GM23338 (cell line): ENCODE measurements at regions not wholly inside any gene's neighbourhood (a gene's known extent, or its start where the extent isn't known, plus 50 kb on each side); places are given as distances from the start of the nearest gene placed in this dataset.
A peak's percentile ranks its signal among the peaks of the same experiment; 100 is the strongest.

Source experiments
- ATAC-seq: fragments of 200-7000 bp; cut with Tn5 transposase; 3 replicates; pipeline ENCODE4 v1.9.1; 2020
- DNase-seq: peaks from one replicate; pipeline ENCODE4 v3.0.0-alpha.2; 2015; ENCODE audit warnings: low spot score
- H2AFZ ChIP-seq: fragments of 200-600 bp; sonication (generic); 2 replicates; pipeline ENCODE4 v1.8.0; 2016; ENCODE audit warnings: antibody characterized with exemption, mild to moderate bottlenecking, moderate library complexity
- H3F3A ChIP-seq: fragments of 200-600 bp; sonication (generic); replicated peaks from 2 replicates; pipeline ENCODE4 v1.8.0; 2017; ENCODE audit warnings: antibody characterized with exemption, mixed run types, low read depth
- H3K27ac ChIP-seq: fragments of 200-600 bp; sonication (generic); 2 replicates; pipeline ENCODE4 v1.6.1; 2016; ENCODE audit warnings: low read depth
- H3K27me3 ChIP-seq: fragments of 200-600 bp; sonication (generic); 2 replicates; pipeline ENCODE4 v1.8.0; 2016; ENCODE audit warnings: mild to moderate bottlenecking, mixed run types, moderate library complexity; ENCODE audit not compliant: insufficient read depth
- H3K36me3 ChIP-seq: fragments of 200-600 bp; sonication (generic); 2 replicates; pipeline ENCODE4 v1.8.0; 2016; ENCODE audit warnings: mild to moderate bottlenecking; ENCODE audit not compliant: insufficient read depth
- H3K4me1 ChIP-seq: fragments of 200-600 bp; sonication (generic); 2 replicates; pipeline ENCODE4 v1.8.0; 2016; ENCODE audit warnings: mild to moderate bottlenecking, moderate library complexity; ENCODE audit not compliant: insufficient read depth
- H3K4me2 ChIP-seq: fragments of 200-600 bp; sonication (generic); 2 replicates; pipeline ENCODE4 v1.7.1; 2017; ENCODE audit warnings: mixed run types
- H3K4me3 ChIP-seq: fragments of 200-600 bp; sonication (generic); 2 replicates; pipeline ENCODE4 v1.6.1; 2016; ENCODE audit warnings: mixed run types
- H3K79me2 ChIP-seq: fragments of 200-600 bp; sonication (generic); replicated peaks from 2 replicates; pipeline ENCODE4 v1.8.0; 2017; ENCODE audit warnings: mild to moderate bottlenecking; ENCODE audit not compliant: insufficient read depth
- H3K9me2 ChIP-seq: fragments of 200-600 bp; sonication (generic); 2 replicates; pipeline ENCODE4 v1.8.0; 2017; ENCODE audit not compliant: insufficient read depth
- H4K20me1 ChIP-seq: fragments of 200-600 bp; sonication (generic); replicated peaks from 2 replicates; pipeline ENCODE4 v1.8.0; 2017; ENCODE audit warnings: mild to moderate bottlenecking; ENCODE audit not compliant: insufficient read depth
- H3K27ac Mint-ChIP-seq: 2 replicates; pipeline ENCODE4 v1.8.0; 2020; ENCODE audit warnings: inconsistent platforms, mild to moderate bottlenecking, moderate library complexity, mixed read lengths
- H3K27me3 Mint-ChIP-seq: 3 replicates; pipeline ENCODE4 v1.8.0; 2022; ENCODE audit warnings: low read depth, mild to moderate bottlenecking, moderate library complexity, mixed read lengths, inconsistent platforms; ENCODE audit not compliant: insufficient read depth, poor library complexity
- H3K36me3 Mint-ChIP-seq: 3 replicates; pipeline ENCODE4 v1.8.0; 2021; ENCODE audit warnings: low read depth, mild to moderate bottlenecking, inconsistent platforms, moderate library complexity, mixed read lengths
- H3K4me1 Mint-ChIP-seq: 3 replicates; pipeline ENCODE4 v1.8.0; 2020; ENCODE audit warnings: mild to moderate bottlenecking, inconsistent platforms, mixed read lengths
- H3K4me3 Mint-ChIP-seq: 3 replicates; pipeline ENCODE4 v1.8.0; 2021; ENCODE audit warnings: moderate library complexity, mild to moderate bottlenecking, inconsistent platforms, mixed read lengths
- H3K9me3 Mint-ChIP-seq: 3 replicates; pipeline ENCODE4 v1.8.0; 2020; ENCODE audit warnings: moderate library complexity, mild to moderate bottlenecking, inconsistent platforms, mixed read lengths
- CREB1 ChIP-seq: fragments of 250-450 bp; sonication (Bioruptor Pico); IDR thresholded peaks from 2 replicates; pipeline ENCODE4 v1.5.0; 2020; ENCODE audit warnings: low read depth, mild to moderate bottlenecking, moderate library complexity
- EZH2 ChIP-seq: fragments of 200-600 bp; sonication (generic); IDR thresholded peaks from one replicate; pipeline ENCODE4 v1.8.0; 2017; ENCODE audit warnings: antibody characterized with exemption, mild to moderate bottlenecking, low read depth; ENCODE audit not compliant: unreplicated experiment
- EZH2phosphoT487 ChIP-seq: fragments of 200-600 bp; sonication (generic); IDR thresholded peaks from one replicate; pipeline ENCODE4 v1.8.1; 2018; ENCODE audit warnings: antibody characterized with exemption; ENCODE audit not compliant: unreplicated experiment
- JUNB ChIP-seq: IDR thresholded peaks from one replicate; pipeline ENCODE4 v1.6.1; 2016; ENCODE audit warnings: antibody characterized with exemption; ENCODE audit not compliant: unreplicated experiment
- NANOG ChIP-seq: IDR thresholded peaks from 2 replicates; pipeline ENCODE4 v1.6.1; 2016; ENCODE audit warnings: antibody characterized with exemption, borderline replicate concordance
- POLR2AphosphoS5 ChIP-seq: IDR thresholded peaks from 2 replicates; pipeline ENCODE4 v1.6.1; 2016; ENCODE audit warnings: antibody characterized with exemption, low read depth
- STAT1 ChIP-seq: IDR thresholded peaks from one replicate; pipeline ENCODE4 v1.6.1; 2016; ENCODE audit warnings: antibody characterized with exemption; ENCODE audit not compliant: unreplicated experiment
- ZNF114 ChIP-seq: fragments of 250-450 bp; sonication (Bioruptor Pico); IDR thresholded peaks from 2 replicates; pipeline ENCODE4 v1.5.0; 2020; ENCODE audit warnings: mild to moderate bottlenecking, moderate library complexity
- ZNF331 ChIP-seq: fragments of 250-450 bp; sonication (Bioruptor Pico); IDR thresholded peaks from 2 replicates; pipeline ENCODE4 v1.5.0; 2020; ENCODE audit warnings: low read depth, mild to moderate bottlenecking, moderate library complexity
- TF ChIP-seq, protein P1 (sequence below): IDR thresholded peaks from one replicate; pipeline ENCODE4 v1.6.1; 2018; ENCODE audit warnings: antibody characterized with exemption; ENCODE audit not compliant: unreplicated experiment
- TF ChIP-seq, protein P2 (sequence below), 2 experiments: fragments of 200-600 bp in 1 of 2; sonication (generic) in 1 of 2; conservative IDR thresholded peaks; 2 replicates each; pipeline versions ENCODE4 v1.5.1 to v1.6.1; 2016 to 2017; ENCODE audit warnings: antibody characterized with exemption in 2 of 2, low read depth in 2 of 2, mild to moderate bottlenecking in 2 of 2, moderate library complexity in 1 of 2
- TF ChIP-seq, protein P3 (sequence below): IDR thresholded peaks from 2 replicates; pipeline ENCODE4 v1.6.1; 2016; ENCODE audit warnings: antibody characterized with exemption

DNA sequence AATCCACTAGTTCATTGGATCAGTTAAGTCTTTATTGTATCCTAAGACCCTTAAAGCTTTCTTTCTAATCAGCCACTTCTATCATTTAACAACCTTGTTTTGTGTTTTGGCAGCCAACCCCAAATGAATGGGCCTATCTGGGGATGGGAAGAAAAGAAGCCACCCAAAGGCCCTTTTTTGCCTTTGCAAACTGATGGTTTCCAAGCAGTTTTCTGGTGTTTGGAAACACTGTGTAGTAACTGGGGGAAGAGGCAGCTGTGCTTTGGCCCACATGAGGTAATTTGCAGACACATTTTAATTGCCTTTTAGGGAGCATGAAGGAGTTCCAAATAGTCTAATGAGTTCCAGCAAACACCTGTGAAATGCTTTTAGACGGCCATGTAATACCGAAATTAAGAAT is 1751.3 kb upstream of the WWC1 start:
- Mint-ChIP-seq H3K4me1 (no peaks in the 10 kb centered on the region), H3K9me3 (no peaks in the 10 kb centered on the region), H3K27me3 (peaks cover 5% of the 10 kb centered on the region), H3K4me3 (no peak overlapping the region), H3K27ac (no peak overlapping the region; the same call in 1 of the 2 replicates), H3K36me3 (peaks cover 3% of the 10 kb centered on the region; the same call in 1 of the 3 replicates)
- Histone ChIP-seq H3K79me2 (no peaks in the 10 kb centered on the region), H4K20me1 (no peaks in the 10 kb centered on the region), H3K4me2 (no peak overlapping the region), H2AFZ (peak overlapping the region; percentile 74; the same call in 1 of the 2 replicates), H3F3A (no peaks in the 10 kb centered on the region), H3K27ac (no peak overlapping the region), H3K36me3 (no peaks in the 10 kb centered on the region), H3K4me1 (no peaks in the 10 kb centered on the region), H3K4me3 (no peak overlapping the region), H3K27me3 (no peaks in the 10 kb centered on the region), H3K9me2 (no peaks in the 10 kb centered on the region)
- no peak for DNase-seq
- TF ChIP-seq, protein P1, sequence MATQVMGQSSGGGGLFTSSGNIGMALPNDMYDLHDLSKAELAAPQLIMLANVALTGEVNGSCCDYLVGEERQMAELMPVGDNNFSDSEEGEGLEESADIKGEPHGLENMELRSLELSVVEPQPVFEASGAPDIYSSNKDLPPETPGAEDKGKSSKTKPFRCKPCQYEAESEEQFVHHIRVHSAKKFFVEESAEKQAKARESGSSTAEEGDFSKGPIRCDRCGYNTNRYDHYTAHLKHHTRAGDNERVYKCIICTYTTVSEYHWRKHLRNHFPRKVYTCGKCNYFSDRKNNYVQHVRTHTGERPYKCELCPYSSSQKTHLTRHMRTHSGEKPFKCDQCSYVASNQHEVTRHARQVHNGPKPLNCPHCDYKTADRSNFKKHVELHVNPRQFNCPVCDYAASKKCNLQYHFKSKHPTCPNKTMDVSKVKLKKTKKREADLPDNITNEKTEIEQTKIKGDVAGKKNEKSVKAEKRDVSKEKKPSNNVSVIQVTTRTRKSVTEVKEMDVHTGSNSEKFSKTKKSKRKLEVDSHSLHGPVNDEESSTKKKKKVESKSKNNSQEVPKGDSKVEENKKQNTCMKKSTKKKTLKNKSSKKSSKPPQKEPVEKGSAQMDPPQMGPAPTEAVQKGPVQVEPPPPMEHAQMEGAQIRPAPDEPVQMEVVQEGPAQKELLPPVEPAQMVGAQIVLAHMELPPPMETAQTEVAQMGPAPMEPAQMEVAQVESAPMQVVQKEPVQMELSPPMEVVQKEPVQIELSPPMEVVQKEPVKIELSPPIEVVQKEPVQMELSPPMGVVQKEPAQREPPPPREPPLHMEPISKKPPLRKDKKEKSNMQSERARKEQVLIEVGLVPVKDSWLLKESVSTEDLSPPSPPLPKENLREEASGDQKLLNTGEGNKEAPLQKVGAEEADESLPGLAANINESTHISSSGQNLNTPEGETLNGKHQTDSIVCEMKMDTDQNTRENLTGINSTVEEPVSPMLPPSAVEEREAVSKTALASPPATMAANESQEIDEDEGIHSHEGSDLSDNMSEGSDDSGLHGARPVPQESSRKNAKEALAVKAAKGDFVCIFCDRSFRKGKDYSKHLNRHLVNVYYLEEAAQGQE: no peak
- ATAC-seq: no peak

DNA sequence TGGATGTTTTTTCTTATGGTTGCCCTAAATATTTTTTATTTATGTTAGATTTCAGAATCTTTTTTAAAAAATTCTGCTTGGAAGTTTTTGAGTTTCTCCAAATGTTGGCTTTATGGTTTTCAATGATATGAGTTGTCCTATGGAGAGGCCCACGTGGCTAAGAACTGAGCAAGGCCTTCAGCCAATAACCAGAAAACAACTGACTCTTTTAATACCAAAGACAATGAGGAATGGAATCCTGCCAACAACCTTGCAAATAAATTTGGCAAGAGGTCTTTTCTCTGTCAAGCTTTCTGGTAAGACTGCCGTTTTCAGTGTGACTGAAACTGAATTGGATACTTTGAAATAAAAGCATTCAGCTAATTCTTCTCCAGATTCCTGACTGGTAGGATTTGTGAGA is 1740.1 kb upstream of the WWC1 start:
- no peaks in the 10 kb centered on the region for H3K4me1 ChIP-seq
- H3K4me3 ChIP-seq: no peak overlapping the region
- H3K4me2 ChIP-seq: no peak overlapping the region
- H3K79me2 ChIP-seq: no peaks in the 10 kb centered on the region
- no peaks in the 10 kb centered on the region for H3K9me3 Mint-ChIP-seq
- H3K27me3 Mint-ChIP-seq: no peaks in the 10 kb centered on the region
- no peaks in the 10 kb centered on the region for H3K4me1 Mint-ChIP-seq
- no peaks in the 10 kb centered on the region for H3K36me3 Mint-ChIP-seq
- H3K9me2 ChIP-seq: no peaks in the 10 kb centered on the region
- H3K4me3 Mint-ChIP-seq: no peak overlapping the region
- DNase-seq: no peak
- no peaks in the 10 kb centered on the region for H4K20me1 ChIP-seq
- no peak overlapping the region for H3K27ac ChIP-seq
- no peaks in the 10 kb centered on the region for H3F3A ChIP-seq
- no peak for ATAC-seq
- H3K27ac Mint-ChIP-seq: no peak overlapping the region
- no peaks in the 10 kb centered on the region for H3K36me3 ChIP-seq
- H2AFZ ChIP-seq: no peak overlapping the region
- H3K27me3 ChIP-seq: no peaks in the 10 kb centered on the region
- TF ChIP-seq, protein P1: no peak
- no peak for TF ChIP-seq EZH2phosphoT487
- no peak for TF ChIP-seq EZH2
- no peak for TF ChIP-seq POLR2AphosphoS5
- TF ChIP-seq, protein P2, sequence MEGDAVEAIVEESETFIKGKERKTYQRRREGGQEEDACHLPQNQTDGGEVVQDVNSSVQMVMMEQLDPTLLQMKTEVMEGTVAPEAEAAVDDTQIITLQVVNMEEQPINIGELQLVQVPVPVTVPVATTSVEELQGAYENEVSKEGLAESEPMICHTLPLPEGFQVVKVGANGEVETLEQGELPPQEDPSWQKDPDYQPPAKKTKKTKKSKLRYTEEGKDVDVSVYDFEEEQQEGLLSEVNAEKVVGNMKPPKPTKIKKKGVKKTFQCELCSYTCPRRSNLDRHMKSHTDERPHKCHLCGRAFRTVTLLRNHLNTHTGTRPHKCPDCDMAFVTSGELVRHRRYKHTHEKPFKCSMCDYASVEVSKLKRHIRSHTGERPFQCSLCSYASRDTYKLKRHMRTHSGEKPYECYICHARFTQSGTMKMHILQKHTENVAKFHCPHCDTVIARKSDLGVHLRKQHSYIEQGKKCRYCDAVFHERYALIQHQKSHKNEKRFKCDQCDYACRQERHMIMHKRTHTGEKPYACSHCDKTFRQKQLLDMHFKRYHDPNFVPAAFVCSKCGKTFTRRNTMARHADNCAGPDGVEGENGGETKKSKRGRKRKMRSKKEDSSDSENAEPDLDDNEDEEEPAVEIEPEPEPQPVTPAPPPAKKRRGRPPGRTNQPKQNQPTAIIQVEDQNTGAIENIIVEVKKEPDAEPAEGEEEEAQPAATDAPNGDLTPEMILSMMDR (conservative IDR thresholded peaks at IDR 0.05; ENCODE audit: low read depth in 2 of 2): no peak
- TF ChIP-seq, protein P3, sequence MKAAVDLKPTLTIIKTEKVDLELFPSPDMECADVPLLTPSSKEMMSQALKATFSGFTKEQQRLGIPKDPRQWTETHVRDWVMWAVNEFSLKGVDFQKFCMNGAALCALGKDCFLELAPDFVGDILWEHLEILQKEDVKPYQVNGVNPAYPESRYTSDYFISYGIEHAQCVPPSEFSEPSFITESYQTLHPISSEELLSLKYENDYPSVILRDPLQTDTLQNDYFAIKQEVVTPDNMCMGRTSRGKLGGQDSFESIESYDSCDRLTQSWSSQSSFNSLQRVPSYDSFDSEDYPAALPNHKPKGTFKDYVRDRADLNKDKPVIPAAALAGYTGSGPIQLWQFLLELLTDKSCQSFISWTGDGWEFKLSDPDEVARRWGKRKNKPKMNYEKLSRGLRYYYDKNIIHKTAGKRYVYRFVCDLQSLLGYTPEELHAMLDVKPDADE: no peak
- TF ChIP-seq STAT1: no peak
- TF ChIP-seq JUNB: no peak
- TF ChIP-seq NANOG: no peak
- no peak for TF ChIP-seq CREB1 (CRISPR knock-in tag)
- no peak for TF ChIP-seq ZNF331
- TF ChIP-seq ZNF114 (CRISPR knock-in tag): no peak
